ENCODE measurements at regions not wholly inside any gene's neighbourhood (a gene's known extent, or its start where the extent isn't known, plus 50 kb on each side); places are given as distances from the start of the nearest gene placed in this dataset.
"Not testable (repeated sequence)": the region's sequence is repeated elsewhere in the genome, so short reads cannot be mapped to it uniquely, and the experiment has no call there.

DNA sequence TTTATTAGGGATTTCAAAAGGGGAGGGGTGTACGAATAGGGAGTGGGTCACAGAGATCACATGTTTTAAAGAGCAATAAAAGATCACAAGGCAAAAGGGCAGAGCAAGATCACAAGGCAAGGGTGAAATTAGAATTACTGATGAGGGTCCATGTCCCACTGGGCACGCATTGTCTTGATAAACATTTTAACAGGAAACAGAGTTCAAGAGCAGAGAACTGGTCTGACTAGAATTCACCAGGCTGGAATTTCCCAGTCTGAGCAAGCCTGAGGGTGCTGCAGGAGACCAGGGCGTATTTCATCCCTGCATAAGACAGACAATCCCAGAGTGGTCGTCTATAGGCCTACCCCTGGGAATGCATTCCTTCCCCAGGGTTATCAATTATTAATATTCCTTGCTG lies 844.7 kb downstream of the PLOD2 start:
- not testable (repeated sequence) for DNase-seq

- no peak for DNase-seq
Measured at GRCh38 chr3:145326666-145327065, 834.3 kb downstream of the PLOD2 start.

- DNase-seq: not testable (repeated sequence)
Measured at GRCh38 chr3:145333427-145333826, 827.6 kb downstream of the PLOD2 start.

DNA sequence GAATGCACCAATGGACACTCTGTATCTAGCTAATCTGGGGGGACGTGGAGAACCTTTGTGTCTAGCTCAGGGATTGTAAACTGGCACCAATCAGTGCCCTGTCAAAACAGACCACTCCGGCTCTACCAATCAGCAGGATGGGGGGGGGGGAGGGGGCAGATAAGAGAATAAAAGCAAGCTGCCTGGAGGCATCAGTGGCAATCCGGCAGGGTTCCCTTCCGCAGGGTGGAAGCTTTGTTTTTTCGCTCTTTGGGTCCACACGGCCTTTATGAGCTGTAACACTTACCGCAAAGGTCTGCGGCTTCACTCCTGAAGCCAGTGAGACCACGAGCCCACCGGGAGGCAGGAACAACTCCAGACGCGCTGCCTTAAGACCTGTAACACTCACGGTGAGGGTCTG lies 827.1 kb downstream of the PLOD2 start:
- no peak for DNase-seq

DNA sequence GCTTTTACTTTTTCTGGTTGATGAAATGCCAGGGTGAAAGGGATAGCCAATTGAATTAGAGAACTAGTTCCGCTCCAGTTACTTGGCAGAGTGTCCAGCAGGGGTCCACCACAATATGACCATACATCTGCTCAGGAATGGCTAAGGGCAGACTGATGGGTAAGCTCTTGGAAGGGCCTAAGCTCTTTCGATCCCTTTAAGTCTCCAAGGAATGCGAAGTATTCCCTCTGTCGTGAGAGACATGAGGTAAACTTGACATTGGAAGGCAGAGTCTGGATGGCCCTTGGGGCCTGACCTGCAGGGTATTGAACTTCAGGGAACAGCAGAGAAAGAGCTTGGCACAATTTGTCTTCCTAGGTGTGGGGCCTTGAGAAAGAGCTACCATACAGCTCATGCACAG lies 805.8 kb downstream of the PLOD2 start:
- no peak for DNase-seq

DNA sequence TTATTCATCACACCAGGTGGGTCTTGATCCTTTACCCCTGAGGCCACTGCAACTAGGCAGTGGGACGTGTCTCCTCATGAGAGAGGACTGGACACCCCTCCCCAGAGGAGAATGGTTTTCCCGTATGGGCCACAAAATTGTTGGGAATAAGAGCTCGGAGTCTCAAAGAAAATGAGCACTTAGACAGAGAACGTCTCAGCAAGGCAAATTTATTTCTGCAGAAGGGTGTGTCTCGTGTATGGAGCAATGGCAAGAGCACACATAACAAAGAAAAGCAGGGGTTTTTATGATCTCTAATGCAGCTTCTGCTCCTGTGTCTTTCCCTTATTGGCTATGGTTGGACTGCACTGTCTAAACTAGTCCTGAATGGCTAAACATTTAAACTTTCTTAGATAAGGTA lies 803.5 kb downstream of the PLOD2 start:
- DNase-seq: no peak

GRCh38 chr3:145359040-145359439 lies 801.9 kb downstream of the PLOD2 start:
- DNase-seq: no peak

DNA sequence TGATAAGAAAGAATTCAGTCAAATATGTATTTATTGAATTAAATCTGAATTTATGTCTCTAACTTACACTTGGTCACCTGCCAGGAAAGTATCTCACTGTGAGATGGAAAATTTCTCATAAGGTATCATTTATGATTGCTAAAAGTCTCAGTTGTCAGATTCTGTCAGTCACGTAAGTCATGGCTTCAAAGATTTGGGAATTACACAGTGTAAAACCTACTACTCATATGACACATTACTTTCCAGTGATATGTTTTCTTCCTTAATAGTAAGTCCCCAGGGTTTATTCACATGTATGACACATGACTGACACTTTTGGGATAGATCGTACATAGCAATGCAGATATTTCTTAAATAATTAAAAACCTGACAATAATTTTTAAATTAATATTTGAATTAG lies 792.2 kb downstream of the PLOD2 start:
- no peak for DNase-seq

DNA sequence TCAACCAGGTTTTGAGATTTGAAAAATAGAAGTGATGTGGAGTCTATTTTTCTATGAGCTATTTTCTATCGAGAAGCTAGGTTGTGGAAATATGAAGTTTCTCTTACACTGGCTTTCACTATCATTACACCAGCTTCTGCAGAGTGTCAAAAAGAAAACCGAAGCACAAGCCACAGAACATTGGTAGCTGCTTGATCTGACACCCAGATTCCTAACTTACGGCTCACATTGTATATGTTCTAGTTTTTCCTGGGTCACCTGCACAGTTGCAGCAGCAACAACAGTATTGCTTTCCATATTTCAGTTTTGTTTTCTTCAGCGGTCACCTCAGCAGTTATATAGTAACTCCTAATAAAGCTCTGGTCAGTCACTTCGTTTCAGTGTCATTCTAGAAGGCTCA lies 790.1 kb downstream of the PLOD2 start:
- no peak for DNase-seq

GRCh38 chr3:145377301-145377700 lies 783.7 kb downstream of the PLOD2 start:
- no peak for DNase-seq

DNA sequence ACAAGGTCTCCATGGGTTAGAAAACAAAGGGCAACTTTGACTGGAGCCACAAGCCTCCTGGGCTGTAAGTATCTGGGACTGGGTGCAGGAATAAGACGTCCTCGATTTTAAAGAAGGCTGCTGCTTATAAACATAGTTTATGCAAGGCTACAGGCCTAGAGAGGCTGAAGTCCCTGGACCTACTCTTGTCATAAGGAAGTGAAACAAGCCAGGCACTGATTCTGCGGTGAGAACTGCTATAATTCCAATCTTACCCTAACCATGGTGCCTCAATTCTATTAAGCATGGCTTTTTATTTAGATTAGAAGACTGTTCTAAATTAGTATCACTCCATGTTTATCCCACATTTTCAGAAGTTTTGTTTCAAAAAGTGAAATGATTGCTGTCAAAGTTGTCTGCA lies 777.6 kb downstream of the PLOD2 start:
- DNase-seq: no peak

- no peak for DNase-seq
Measured at GRCh38 chr3:145384307-145384706, 776.7 kb downstream of the PLOD2 start.

- no peak for DNase-seq
Measured at GRCh38 chr3:145387211-145387610, 773.8 kb downstream of the PLOD2 start.

DNA sequence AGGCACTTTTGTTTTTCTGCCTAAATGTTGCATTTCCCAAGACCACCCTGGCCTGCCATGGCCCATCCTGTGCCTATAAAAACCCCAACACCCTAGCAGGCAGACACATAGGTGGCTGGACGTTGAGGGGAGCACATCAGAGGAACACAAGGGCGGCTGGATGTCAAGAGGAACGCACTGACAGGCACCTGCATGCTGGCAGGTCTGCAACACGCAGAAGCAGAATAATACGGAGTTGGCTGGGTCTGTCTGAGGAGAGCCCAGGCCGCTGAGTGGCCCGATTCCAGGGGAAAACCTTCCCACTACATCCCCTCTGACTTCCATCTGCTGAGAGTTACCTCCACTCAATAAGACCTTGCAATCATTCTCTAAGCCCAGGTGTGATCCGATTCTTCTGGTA lies 765.6 kb downstream of the PLOD2 start:
- no peak for DNase-seq

- DNase-seq: no peak
Measured at GRCh38 chr3:145411605-145412004, 749.4 kb downstream of the PLOD2 start.

DNA sequence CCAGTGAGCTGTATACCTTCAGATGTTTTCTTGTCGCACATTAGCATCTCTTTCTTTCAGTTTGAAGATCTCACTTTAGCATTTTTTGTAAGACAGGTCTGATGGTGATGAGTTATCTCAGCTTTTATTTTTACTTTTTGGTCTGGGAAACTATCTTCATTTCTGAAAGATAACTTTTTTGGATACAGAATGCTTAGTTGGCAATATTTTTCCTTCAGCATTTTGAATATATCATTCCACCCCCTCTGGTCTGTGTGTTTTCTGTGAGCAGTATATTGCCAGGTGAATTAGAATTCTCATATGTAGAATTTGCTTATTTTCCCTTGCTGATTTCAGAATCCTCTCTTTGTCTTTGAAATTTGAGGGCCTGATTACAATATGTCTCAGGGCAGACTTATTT lies 743.3 kb downstream of the PLOD2 start:
- DNase-seq: no peak

GRCh38 chr3:145422556-145422955 lies 738.4 kb downstream of the PLOD2 start:
- no peak for DNase-seq

- DNase-seq: no peak
Measured at GRCh38 chr3:145427355-145427754, 733.6 kb downstream of the PLOD2 start.

GRCh38 chr3:145429546-145429945 lies 731.4 kb downstream of the PLOD2 start:
- DNase-seq: no peak

DNA sequence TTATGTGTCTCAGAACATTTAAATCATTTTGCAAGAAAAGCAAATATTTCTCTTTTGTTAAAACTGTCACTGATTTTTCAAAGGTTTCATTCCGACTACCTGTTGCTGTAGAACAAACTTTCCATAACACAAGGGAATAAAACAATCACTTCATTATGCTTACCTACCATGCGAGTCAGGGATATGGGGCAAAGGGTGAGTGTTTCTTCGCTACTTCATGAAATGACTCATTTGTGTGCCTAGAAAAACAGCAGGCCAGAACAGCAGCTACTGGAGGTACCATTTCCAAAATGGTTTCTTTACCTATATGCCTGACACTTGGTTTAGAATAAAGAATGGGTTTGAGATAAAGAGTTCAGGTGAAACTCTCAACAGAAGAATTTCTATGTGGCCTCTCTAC lies 712.5 kb downstream of the PLOD2 start:
- DNase-seq: no peak

- no peak for DNase-seq
Measured at GRCh38 chr3:145450018-145450682, 710.8 kb downstream of the PLOD2 start.

GRCh38 chr3:145457825-145458552 lies 703.0 kb downstream of the PLOD2 start:
- no peak for DNase-seq

- not testable (repeated sequence) for DNase-seq
Measured at GRCh38 chr3:145459681-145460080, 701.3 kb downstream of the PLOD2 start.

DNA sequence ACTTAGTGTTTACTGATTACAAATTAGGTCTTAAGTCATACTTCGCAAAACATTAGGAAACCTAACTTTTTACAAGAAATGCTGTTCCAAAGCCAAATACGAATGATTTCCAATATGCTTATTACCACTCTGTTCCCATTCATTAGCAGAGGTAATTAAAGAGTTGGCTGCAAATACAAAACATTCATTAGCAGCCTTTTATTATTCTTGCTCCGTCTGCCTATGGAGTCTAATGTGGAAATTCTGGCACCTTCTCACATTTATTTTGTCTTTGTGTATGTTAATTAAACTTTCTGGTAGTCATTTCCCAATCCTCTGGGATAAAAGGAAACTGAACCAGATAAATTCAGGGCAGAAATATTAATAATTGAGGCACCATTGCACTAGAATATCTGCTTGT lies 689.0 kb downstream of the PLOD2 start:
- DNase-seq: no peak
